Rectal smooth muscle tissue (tissue), 1 donor: ENCODE measurements at regions not wholly inside any gene's neighbourhood (a gene's known extent, or its start where the extent isn't known, plus 50 kb on each side); places are given as distances from the start of the nearest gene placed in this dataset.
"Not testable (repeated sequence)": the region's sequence is repeated elsewhere in the genome, so short reads cannot be mapped to it uniquely, and the experiment has no call there.

ENCODE experiments used
- H3K27ac ChIP-seq: one replicate; pipeline ENCODE4 v1.7.0; 2013; ENCODE audit warnings: low read depth, low read length, inconsistent platforms
- H3K27me3 ChIP-seq: one replicate; pipeline ENCODE4 v1.7.0; 2013; ENCODE audit warnings: low read length; ENCODE audit not compliant: control insufficient read depth, insufficient read depth
- H3K36me3 ChIP-seq: one replicate; pipeline ENCODE4 v1.7.0; 2013; ENCODE audit warnings: low read length; ENCODE audit not compliant: control insufficient read depth, insufficient read depth
- H3K4me1 ChIP-seq: one replicate; pipeline ENCODE4 v1.7.0; 2013; ENCODE audit warnings: low read length; ENCODE audit not compliant: control insufficient read depth, insufficient read depth
- H3K4me3 ChIP-seq: one replicate; pipeline ENCODE4 v1.7.0; 2013; ENCODE audit warnings: low read length
- H3K9ac ChIP-seq: one replicate; pipeline ENCODE4 v1.7.0; 2013; ENCODE audit warnings: low read length

DNA sequence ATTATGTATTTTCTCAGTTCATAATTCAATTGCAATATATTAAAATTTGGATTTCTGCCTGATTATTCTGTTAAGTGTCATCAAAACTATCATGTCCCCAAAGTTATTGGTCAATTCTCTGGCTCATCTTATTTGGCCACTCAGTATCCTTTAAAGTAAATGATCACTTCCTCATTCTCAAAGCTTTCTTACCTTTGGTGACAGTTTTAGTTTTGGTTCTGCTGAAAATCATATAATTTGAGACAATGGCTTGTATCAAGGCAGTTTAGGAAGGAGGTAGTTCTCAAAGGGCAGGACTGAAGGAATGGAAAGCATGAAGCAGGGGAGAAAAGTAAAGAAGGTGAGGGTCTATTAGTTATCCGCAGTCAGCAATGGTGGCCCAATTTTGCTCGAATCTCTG, 1832.1 kb downstream of the ARAP2 start:
- Histone ChIP-seq H3K4me1 (no peaks in the 10 kb centered on the region), H3K9ac (no peak overlapping the region), H3K27ac (no peak overlapping the region), H3K4me3 (no peak overlapping the region), H3K36me3 (no peaks in the 10 kb centered on the region), H3K27me3 (no peaks in the 10 kb centered on the region)

DNA sequence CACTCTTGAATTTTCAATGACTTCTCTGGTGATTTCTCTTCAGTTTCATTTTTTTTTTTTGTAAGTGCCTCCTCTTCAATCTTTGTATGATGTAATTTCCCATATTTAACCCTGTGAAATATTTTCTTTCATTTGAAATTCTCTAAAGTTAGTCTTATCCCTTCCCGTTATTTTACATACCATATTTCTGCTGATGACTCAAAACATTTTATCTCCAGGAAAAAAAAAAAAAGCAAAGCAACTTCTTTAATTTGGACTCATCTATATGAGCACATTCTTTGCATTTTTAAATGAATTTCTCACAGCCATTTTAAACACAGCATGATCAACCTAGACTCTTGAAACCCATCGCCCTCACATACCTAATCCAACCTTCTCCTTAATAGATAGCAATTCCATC, 1831.4 kb downstream of the ARAP2 start:
- Histone ChIP-seq H3K4me1 (no peaks in the 10 kb centered on the region), H3K9ac (no peak overlapping the region), H3K27ac (no peak overlapping the region), H3K4me3 (no peak overlapping the region), H3K36me3 (no peaks in the 10 kb centered on the region), H3K27me3 (no peaks in the 10 kb centered on the region)

DNA sequence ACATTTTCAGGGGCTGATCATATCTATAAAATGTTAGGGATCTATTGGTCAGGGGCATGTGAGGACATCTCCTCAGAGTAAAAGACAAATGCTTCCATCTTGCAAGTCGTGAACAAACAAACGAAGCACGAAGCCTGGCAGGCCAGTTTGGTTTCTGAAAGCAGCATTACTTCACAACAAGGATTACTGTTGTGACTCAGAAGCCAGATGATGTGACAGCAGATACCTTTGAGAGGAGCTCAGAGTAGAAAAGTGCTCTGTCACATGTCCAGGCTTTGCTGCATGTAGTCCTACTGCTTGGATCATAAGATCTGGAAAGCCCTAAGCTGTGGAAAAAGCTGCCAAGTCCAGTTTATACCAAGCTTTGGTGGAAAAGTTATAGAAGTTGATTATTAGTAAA, 1827.2 kb downstream of the ARAP2 start:
- Histone ChIP-seq H3K27ac (no peak overlapping the region), H3K4me1 (no peaks in the 10 kb centered on the region), H3K27me3 (no peaks in the 10 kb centered on the region), H3K4me3 (no peak overlapping the region), H3K9ac (no peak overlapping the region), H3K36me3 (no peaks in the 10 kb centered on the region)

DNA sequence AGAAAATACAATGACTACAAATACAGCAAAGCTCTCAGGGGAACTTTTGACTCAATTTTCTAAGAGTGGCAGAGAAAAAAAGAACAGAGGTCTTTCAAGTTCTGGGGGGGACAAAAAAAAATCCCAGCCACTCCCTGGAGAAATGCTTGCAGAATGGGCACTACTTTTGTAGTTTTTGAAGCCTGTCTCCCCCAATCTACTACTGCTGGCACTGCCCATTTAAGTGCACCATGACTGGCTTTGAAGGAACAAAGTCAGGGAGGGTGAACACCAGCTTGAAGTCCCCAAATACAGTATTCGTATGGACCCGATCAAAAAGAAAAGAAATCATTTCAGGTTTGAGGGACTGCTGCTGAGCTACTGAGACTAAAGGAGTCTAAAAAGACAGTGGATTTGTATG, 1824.4 kb downstream of the ARAP2 start:
- no peak overlapping the region for H3K4me3 ChIP-seq
- H3K27ac ChIP-seq = no peak overlapping the region
- no peak overlapping the region for H3K9ac ChIP-seq
- H3K4me1 ChIP-seq = no peaks in the 10 kb centered on the region
- no peaks in the 10 kb centered on the region for H3K27me3 ChIP-seq
- H3K36me3 ChIP-seq = no peaks in the 10 kb centered on the region

DNA sequence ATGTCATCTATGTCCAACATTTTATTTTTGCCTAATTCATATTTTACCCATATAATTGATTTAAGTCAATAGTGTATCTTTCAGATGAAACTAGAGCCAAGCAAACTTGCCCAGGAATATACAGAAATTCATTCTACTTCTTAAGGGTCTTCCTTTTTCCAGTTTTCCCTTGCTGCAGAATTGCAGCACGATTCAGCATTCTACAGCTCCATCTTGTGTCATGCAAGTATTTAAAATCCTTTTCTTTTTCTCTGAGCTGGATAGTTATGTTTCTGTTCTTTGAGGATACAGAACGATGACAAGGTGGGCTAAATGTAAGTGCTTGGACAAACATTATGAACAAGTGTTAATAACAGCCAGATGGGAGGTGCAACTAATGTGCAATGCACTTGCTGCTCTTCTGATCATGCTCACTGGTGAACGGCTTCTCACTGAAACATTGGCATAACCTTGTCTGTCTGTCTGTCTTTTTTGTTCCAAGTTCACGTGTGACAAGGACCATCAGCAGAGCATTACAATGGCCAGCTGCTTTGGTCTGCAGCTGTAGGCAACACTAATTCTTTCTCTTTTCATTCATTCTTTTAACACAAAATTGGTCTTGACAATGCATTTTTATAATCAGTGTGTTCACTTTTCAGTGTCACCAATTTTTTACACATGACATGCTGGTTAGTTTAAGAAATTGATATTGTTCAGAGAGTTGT, 1821.7 kb downstream of the ARAP2 start:
- H3K4me1 ChIP-seq = no peaks in the 10 kb centered on the region
- no peaks in the 10 kb centered on the region for H3K36me3 ChIP-seq
- no peak overlapping the region for H3K27ac ChIP-seq
- no peak overlapping the region for H3K4me3 ChIP-seq
- H3K9ac ChIP-seq = no peak overlapping the region
- H3K27me3 ChIP-seq = no peaks in the 10 kb centered on the region

DNA sequence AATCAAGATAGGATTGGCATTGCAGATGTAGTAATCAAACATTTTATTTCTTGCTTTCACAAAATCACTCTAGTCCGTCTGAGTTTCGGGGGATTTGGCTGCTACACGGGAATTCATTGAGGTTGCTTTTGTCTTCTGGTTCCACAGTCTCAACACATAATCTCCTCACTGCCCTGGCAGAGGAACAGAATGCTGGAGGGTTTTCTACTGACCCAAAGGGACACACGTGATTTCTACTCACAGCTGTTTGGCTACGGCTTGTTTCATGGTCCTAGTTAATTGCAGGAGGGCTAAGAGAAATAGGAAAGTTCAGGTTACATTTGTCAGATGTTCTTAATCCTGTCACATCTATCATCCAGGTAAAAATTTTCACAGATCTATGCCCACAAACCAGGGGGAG, 1811.6 kb downstream of the ARAP2 start:
- no peak overlapping the region for H3K9ac ChIP-seq
- H3K36me3 ChIP-seq = no peaks in the 10 kb centered on the region
- no peak overlapping the region for H3K27ac ChIP-seq
- H3K4me3 ChIP-seq = no peak overlapping the region
- no peaks in the 10 kb centered on the region for H3K27me3 ChIP-seq
- H3K4me1 ChIP-seq = no peaks in the 10 kb centered on the region

DNA sequence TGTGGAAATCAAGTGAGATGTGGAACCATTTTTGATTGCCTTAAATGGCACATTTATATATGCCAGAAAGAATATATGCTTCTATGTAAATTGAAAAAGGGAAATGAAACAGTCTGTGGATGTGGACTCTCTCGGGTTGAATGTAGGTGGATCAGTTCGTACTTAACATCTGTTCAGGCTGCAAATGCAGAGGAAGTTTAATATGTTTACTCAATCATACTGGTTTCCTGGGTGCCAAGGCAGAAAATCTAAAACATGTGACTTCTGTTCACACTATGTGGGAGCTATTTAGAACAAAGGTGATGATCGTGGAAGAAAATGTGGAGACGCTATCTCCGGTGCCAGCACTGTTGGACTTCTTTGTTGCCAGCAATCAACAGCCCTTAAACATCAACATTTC, 1809.9 kb downstream of the ARAP2 start:
- not testable (repeated sequence) for H3K27me3 ChIP-seq, H3K9ac ChIP-seq, H3K36me3 ChIP-seq, H3K4me1 ChIP-seq, H3K4me3 ChIP-seq, H3K27ac ChIP-seq

DNA sequence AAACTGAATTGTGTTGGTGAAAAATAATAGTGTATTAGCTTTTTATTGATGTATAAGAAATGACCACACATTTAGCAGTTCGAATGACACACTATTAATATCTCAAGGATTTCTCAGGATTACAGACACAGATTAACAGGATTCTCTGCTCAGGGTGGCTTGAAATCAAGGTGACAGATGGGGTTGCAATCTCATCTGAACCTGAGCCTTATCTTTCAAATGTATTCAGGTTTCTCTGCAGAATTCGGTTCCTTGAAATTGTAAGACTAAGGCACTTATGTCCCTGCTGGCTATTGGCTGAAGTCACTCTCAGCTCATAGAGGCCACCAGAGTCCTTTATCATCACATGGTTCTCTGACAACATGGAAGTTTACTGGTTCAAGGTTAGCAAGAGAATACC, 1780.1 kb downstream of the ARAP2 start:
- no peaks in the 10 kb centered on the region for H3K36me3 ChIP-seq
- H3K27me3 ChIP-seq = no peaks in the 10 kb centered on the region
- no peak overlapping the region for H3K4me3 ChIP-seq
- H3K27ac ChIP-seq = no peak overlapping the region
- H3K9ac ChIP-seq = no peak overlapping the region
- H3K4me1 ChIP-seq = no peaks in the 10 kb centered on the region

DNA sequence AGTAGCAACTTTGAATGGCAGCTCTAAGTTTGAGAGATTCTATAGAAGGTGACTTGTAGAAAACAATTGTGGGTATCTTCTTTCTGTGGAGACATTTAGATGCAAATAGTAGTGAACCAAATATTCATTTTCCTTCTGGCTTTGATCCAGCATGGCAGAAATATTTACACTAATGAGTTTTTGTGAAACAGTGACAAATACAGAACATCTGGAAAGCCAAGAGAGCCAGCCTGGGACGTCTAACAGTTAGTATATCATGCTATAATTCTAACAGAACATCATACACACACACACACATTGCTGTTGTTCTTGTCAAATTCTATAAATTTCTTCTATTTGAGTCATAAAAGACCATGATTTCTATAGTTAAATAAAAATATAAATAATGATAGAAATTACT, 1777.9 kb downstream of the ARAP2 start:
- no peak overlapping the region for H3K9ac ChIP-seq
- H3K4me1 ChIP-seq = no peaks in the 10 kb centered on the region
- no peaks in the 10 kb centered on the region for H3K36me3 ChIP-seq
- no peak overlapping the region for H3K27ac ChIP-seq
- no peak overlapping the region for H3K4me3 ChIP-seq
- H3K27me3 ChIP-seq = no peaks in the 10 kb centered on the region

DNA sequence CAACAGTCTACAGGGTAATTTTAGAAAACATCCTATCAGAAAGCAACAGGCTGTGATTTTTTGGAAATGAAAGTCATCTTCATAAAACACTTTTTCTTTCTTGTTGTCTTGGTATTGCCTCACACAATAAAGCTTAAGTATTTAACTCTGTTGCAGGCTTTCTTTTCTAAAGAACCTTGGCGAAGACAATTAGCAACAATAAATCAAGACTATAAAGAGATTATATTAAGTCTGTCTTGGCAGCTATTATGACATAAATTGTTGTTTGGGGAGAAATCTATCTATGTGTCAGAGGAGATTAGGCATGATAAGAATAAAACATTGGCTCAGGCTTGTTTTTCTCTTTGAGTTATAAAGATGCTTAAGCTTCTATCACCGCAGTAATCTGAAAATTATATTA, 1774.8 kb downstream of the ARAP2 start:
- H3K27me3 ChIP-seq = no peaks in the 10 kb centered on the region
- no peak overlapping the region for H3K9ac ChIP-seq
- no peaks in the 10 kb centered on the region for H3K4me1 ChIP-seq
- H3K27ac ChIP-seq = no peak overlapping the region
- H3K4me3 ChIP-seq = no peak overlapping the region
- no peaks in the 10 kb centered on the region for H3K36me3 ChIP-seq

DNA sequence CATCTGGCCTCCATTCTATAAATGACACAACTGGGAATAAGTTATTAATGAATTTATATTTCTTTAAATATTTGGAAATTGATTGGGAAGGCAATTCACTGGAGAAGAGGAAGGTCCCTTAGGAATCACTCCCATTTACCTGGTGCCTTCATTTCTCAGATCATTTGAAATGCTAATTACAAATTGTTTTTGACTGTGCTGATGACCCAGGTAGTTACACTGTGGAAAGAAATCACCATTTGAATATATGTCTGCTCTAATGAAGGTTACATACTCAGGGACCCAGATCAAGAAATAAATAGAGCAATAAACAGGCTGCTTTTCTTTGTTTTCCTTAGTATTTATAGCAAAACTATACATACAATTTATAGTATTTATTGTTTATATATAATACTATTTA, 1759.1 kb downstream of the ARAP2 start:
- Histone ChIP-seq H3K27ac (no peak overlapping the region), H3K4me1 (no peaks in the 10 kb centered on the region), H3K9ac (no peak overlapping the region), H3K36me3 (no peaks in the 10 kb centered on the region), H3K27me3 (no peaks in the 10 kb centered on the region), H3K4me3 (no peak overlapping the region)

DNA sequence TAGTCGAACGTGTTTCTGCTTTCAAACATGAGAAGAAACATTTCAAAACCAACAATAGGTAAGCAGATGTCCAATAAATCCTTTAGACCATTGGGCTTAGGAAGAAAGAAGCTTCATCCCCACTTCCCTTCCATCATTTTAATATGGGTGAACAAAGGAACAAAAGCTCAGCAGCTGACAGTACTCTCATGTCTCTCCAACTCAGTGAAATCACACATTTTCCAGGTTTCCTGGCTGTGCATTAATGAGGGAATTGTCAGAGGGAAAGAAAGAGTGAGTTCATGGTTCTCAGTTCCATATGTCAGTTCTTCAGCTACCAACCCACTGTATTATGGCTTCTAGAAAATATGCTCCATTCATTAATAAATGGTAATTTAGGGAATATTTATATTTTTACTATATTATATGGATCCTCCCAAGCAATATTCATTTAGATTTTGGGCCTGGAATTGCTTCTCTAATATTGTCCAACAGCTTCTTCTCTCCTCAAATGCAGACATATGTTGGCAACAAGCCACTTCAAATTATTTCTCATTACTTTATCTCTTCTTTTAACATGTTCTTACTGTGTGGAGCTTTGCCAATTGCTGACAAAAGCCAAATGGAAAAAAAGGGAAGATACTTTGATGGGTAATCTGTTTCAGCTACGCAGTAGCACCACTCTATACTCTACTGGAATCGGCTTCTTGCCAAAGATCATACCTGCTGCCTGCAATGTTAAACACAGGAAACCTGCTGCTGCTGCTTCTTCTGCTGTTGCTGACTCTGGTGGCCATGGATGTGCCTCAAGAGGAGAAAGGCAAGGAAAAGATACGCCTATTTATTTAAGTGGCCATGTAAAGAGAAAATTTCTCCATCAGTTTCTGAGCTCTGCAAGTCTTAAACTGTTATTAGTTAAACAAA, 1757.6 kb downstream of the ARAP2 start:
- Histone ChIP-seq H3K36me3 (no peaks in the 10 kb centered on the region), H3K9ac (no peak overlapping the region), H3K27me3 (no peaks in the 10 kb centered on the region), H3K27ac (no peak overlapping the region), H3K4me3 (no peak overlapping the region), H3K4me1 (no peaks in the 10 kb centered on the region)

DNA sequence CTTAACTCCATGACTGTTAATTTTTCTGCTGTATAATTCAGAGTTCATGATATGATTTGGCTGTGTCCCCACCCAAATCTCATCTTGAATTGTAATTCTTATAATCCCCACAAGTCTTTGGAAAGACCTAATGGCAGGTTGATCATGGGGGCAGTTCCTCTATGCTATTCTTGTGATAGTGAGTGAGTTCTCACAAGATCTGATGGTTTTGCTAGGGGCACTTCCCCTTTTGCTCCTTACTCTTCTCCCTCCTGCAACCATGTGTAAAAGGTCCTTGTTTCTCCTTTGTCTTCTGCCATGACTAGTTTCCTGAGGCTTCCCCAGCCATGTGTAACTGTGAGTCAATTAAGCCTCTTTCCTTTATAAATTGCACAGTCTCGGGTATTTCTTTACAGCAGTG, 1751.9 kb downstream of the ARAP2 start:
- H3K9ac ChIP-seq = no peak overlapping the region
- no peaks in the 10 kb centered on the region for H3K36me3 ChIP-seq
- no peaks in the 10 kb centered on the region for H3K4me1 ChIP-seq
- H3K27ac ChIP-seq = no peak overlapping the region
- H3K27me3 ChIP-seq = no peaks in the 10 kb centered on the region
- no peak overlapping the region for H3K4me3 ChIP-seq
